NB4 (cell line): ENCODE measurements at regions not wholly inside any gene's neighbourhood (a gene's known extent, or its start where the extent isn't known, plus 50 kb on each side); places are given as distances from the start of the nearest gene placed in this dataset.

Experiments used
- CTCF ChIP-seq: IDR thresholded peaks from one replicate; pipeline ENCODE4 v1.5.1; 2012; ENCODE audit warnings: low read depth, low read length
- MYC ChIP-seq: IDR thresholded peaks from 2 replicates; pipeline ENCODE4 v1.6.1; 2011; ENCODE audit warnings: low read depth, low read length
- POLR2A ChIP-seq: IDR thresholded peaks from 2 replicates; pipeline ENCODE4 v1.6.1; 2011; ENCODE audit warnings: mild to moderate bottlenecking; ENCODE audit not compliant: insufficient read length; ENCODE audit errors: extremely low read depth

- TF ChIP-seq MYC (no peak), CTCF (no peak), POLR2A (no peak)
These were observed 638.9 kb downstream of the SPRY1 start for GRCh38 chr4:124035364-124036041.
